NCI-H526 treated with DMSO at 0.1 percent for 48 hours (cell line): ENCODE measurements at regions not wholly inside any gene's neighbourhood (a gene's known extent, or its start where the extent isn't known, plus 50 kb on each side); places are given as distances from the start of the nearest gene placed in this dataset.
"Not testable (repeated sequence)": the region's sequence is repeated elsewhere in the genome, so short reads cannot be mapped to it uniquely, and the experiment has no call there.

ENCODE experiments used
- DNase-seq: peaks from one replicate; lab custom pipeline; 2025; lab: John Stamatoyannopoulos, UW

DNA sequence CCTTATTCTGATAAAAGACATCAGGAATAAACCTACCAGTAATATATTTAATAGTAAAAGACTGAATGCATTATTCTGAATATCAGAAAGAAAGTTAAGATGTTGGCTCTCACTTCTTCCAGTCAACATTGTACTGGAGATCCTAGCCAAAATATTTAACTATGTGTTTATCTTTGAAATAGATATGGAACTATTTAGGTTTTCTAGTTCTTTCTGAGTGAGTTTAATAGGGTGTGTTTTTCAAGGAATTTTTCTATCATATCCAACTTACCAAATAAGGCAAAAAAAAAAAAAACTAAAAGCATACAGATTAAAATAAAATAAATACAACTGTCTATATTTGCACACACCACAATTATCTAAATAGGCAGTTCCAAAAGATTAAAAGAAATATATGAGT lies 478.9 kb upstream of the LMO3 start:
- no peak for DNase-seq

DNA sequence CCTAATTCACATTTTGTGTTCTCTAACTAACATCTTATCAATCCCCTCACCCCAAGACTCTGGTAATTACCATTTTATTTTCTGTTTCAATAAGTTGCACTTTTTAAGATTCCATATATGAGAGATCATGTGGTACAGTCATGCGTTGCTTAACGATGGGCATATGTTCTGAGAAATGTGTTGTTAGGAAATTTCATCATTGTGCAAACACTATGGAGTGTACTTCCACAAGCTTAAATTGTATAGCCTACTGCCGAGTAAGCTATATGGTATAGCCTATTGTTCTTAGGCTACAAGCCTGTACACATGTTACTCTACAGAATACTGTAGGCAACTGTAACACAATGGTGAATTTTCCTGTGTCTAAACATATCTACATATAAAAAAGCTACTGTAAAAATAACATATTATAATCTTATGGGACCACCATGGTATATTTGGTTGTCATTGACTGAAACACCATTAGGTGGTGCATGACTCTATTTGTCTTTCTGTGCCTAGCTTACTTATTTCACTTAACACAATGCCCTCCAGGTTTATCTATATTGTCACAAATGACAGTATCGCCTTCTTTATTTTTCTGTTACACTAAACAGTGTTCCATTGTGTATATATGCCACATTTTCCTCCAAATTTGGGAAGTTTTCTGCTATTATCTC lies 473.4 kb upstream of the LMO3 start:
- no peak for DNase-seq

DNA sequence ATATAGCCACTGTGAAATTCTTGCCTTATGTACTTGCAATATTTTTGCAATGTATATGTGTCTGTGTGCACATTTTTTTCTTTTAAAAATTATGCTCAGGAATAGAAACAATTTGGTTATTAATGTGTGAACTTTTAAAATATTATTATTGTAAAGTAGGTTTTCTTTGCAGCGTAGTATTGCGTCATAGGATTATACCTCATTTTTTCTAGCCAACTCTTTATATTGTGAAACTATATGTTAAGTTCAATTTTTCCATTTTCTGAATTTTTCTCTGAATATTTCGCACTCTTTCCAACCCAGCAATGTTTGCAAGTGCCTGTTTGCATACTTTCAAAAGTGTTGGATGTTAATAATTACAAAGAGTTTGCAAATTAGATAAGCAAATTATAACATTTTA lies 471.6 kb upstream of the LMO3 start:
- no peak for DNase-seq

DNA sequence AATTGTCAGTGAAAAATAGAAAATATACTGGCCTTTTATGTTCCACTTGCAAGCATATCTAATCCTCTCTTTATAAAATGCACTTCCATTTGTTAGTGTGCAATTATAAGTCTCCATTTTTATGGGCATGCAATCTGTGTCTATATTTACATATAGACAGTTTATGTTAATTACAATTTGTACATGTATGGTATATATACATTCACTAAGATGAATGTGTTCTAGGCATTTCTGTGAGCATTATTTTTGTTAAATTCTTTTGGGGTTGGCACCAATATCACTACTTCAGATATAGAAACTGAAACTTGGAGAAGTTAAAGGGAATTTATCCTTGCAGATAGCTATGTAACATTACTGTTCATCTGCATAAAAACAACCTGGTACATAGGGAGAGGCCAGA lies 470.8 kb upstream of the LMO3 start:
- no peak for DNase-seq

DNA sequence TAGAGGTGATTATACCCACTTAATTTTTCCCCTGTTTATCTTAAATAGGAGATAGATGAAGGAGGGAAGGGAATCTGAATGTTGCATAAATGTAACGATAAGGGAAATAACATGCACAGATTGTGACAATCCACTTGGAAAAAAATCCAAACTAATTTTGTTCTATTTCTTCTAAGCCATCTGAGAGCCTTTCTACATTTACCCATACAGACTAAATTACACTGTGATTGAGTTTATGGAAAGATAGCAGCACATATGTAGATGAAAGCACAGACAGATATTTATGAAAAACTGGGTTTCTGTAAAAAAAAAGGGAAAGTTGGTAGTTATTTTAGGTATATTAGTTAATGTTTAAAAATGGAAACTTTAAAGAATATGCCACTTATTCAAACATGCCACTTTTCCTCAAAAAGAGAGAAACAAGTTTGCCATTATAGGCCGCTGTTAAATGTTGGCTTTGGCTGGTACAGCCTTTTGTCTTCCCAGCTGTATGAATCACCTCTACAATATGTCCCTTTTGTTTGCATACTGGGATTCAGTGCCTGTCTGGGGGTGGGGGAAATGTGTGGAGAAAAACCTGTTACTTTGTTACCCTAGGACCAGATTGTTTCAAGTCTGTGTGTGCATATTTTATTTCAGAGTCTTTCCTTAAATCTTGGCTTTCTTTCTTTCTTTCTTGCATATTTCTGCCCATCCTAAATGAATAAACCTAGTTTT lies 470.2 kb upstream of the LMO3 start:
- DNase-seq, result no peak

DNA sequence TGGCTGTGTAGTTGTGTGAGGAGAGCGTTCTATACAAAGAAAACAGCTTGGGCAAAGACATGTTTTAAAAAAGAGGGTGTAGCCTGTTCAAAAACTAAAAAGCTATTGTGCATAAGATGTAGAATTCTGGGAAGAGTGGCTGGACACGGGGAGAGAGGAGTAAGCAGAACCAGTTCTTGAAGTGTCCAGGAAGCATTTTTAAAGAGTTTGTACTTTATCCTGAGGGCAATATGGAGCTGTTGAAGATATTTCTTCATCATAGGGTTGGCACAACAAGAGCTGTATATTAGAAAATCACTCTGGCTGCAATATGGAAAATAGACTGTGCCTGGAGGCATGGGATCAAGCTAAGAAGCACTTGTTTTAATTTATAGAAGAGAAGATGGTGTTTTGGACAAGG lies 458.9 kb upstream of the LMO3 start:
- no peak for DNase-seq

DNA sequence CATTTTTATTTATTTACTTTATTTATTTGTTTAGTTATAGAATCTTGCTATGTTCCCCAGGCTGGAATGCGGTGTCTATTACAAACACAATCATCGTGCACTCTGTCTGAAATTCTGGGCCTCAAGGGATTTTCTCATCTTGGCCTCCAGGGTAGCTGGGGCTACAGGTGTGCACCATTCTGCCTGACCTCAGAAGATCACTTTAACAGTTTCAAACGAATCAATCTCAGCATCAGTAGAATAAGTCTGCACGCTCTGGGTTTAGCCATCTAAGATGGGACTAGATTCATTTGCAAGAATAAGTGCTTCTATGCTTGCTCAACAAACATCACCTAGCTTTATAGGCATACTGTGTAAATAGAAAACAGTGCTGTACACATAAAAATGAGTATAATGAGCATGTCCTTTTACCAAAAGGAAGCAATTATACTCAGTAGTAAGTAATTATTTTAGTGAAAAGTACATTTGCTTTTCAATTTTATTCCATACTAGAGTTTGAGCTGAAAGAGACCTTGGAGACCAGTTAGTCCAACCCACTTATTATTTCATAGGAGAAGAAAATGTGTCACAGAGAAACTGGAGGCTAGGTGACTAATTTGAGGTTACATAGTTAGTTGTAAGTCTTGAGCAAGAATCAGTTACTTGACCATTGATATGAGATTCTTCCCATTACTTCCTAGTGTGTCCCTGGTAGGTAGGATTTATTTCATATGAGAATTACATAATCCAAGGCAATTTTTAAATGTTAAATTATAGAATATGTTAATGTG lies 456.5 kb upstream of the LMO3 start:
- DNase-seq, result no peak

DNA sequence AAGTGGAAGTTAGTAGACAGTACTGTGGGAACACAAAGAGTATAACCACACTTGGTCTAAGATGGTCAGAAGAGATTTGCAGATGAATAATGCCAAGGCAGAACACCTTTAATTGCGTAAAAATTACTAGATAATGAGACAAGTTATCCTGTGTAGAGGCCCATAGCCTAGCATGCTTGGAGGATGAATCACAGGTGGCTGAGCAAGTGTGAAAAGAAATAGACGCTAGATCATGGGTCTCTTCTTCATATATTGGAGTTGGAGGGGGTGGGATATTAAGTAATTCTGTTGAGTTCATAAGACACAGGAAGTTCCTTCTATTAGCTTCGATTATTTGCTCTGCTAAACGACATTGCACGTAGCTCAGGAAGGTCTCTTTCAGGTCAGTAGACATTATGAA lies 454.3 kb upstream of the LMO3 start:
- no peak for DNase-seq

DNA sequence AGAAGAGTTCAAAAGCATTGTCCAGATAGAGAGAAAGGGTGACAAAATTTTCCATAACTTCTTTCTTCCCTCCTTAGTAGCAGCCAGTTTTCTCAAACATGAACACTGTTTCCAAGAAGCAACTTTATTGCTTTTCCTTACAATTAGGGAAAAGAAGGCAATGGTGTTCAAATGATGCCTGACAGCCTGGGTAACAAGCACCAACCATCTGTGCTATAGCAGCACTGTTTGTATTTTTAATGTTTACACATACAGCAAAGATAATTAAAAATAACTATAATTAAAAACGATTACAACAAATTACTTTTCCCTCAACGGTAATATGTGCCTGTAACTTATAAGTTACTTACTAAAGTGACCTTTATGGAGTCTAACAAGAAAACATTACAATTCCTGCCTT lies 450.6 kb upstream of the LMO3 start:
- no peak for DNase-seq

DNA sequence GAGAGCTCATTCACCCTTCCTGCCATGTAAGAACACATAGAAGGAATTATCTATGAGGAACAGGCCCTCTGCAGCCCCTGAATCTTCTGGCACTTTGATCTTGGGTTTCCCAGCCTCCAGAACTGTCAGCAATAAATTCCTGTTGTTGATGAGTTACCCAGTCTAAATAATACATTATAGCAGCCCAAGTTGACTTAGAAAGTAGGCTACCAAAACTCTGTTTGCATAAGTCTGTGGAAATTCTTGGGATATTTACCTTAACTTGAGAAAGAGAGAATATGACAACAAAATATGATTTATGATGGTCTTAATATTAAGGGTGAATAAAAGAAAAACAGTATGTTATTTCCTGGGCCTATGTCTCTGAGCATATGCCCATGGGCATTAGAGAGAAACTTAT lies 433.0 kb upstream of the LMO3 start:
- DNase-seq, result no peak

DNA sequence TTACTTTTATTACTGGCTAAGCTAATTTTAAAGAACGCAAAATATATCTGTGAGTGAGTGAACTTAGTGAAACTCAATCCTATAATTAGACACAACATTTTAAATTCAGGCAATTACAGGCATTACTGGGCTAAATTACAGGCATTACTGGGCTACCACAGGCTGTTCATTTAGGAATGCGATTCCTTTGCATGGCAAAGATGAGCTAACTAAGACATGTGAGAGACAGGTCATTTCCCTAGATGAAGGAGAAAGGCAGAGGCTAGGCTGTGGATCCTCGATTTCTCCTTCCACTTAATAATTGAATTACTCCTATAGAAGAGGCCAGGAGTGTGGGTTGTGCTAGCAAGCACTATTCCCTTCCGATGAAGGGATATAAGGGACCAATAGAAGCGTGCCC lies 429.4 kb upstream of the LMO3 start:
- DNase-seq, result no peak

DNA sequence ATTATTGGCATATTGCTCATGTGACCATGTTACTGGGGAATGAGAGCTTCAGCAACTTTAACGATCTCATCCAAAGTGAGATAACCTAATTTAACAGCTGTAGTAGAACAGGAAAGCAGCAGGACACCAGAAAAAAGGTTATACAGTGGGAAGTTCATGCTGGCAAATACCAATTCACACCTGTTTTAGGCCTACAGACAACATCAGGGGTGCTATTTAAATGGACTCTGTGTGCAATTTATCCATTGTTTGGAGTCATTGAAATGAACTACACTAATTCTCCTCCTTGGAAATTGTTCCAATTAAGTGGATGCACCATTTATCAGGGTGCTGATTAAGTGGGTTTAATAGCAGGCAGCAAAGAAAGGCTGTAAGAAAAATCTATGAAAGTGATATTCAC lies 424.4 kb upstream of the LMO3 start:
- no peak for DNase-seq

DNA sequence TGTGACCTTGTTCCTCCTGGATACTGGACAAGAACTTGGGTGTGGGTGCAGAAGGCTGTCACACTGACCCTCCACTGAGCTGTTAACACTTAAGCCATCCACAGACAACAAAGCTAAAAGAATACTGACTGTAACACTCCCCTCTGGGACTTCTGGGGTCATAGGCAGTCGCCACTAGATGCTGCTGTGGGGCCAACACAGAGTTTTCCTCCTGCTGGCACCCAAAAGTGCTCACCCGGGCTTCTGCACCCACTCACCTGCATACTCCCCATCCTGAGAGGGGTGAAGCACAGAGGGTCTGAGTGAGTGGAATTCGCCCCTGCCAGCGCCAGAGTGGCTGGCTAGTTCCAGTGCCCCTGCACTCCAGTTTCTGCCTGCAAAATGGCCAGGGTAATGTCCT lies 422.4 kb upstream of the LMO3 start:
- DNase-seq, result no peak

DNA sequence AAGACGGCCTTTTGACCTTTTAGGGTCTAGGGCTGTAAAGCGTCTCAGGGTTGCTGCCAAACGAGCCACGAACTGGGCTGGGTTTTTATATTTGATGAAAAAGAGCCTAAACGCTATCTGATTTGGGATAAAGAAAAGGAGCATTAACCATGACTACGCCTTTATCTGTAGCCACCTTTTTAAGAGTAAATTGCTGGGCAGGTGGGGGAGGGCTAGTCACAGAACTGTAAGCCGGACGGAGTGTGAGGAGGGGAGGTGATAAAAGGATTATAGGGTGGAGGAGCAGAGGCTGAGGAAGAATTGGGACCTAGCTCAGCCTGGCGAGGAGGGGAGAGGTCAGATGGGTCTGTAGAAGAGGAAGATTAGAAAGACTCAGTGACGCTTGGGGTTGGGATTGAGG lies 419.5 kb upstream of the LMO3 start:
- DNase-seq, result not testable (repeated sequence)

DNA sequence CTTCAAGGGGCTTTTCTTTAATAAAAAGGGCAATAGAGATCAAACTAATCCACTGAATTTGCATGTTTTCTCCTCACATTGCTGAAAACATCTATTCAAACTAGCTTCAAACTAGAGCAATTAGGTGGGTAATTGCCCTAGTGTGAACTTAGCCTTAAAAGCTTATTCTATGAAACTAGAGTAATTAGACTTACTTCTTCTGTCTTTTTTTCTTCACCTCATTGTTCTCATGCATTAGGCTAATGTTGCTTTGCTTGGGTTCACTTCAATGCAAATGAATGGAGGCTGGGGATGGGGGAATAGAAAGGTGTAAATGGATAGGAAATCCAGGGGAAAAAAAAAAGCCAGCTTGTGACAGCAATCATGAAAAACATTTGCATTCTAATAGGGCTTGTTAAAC lies 414.8 kb upstream of the LMO3 start:
- DNase-seq, result no peak

DNA sequence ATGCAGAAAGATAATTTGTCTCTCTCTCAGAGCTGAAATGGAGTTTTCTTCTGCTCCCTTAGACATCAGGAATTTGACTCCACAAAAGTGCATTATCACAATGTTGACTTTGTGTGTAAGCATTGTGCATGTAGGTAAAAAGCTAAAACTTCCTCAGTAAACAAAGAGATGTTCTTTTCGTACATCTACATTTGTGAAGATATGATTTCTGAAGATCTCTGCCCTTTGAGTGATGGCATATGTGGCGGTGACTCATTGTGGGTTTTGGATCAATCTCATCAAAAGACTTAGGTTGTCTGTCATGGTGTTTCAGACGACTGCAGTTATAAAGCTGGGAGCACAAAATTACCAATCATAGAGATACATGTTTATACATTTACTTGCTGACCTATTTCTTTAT lies 411.4 kb upstream of the LMO3 start:
- DNase-seq, result no peak

DNA sequence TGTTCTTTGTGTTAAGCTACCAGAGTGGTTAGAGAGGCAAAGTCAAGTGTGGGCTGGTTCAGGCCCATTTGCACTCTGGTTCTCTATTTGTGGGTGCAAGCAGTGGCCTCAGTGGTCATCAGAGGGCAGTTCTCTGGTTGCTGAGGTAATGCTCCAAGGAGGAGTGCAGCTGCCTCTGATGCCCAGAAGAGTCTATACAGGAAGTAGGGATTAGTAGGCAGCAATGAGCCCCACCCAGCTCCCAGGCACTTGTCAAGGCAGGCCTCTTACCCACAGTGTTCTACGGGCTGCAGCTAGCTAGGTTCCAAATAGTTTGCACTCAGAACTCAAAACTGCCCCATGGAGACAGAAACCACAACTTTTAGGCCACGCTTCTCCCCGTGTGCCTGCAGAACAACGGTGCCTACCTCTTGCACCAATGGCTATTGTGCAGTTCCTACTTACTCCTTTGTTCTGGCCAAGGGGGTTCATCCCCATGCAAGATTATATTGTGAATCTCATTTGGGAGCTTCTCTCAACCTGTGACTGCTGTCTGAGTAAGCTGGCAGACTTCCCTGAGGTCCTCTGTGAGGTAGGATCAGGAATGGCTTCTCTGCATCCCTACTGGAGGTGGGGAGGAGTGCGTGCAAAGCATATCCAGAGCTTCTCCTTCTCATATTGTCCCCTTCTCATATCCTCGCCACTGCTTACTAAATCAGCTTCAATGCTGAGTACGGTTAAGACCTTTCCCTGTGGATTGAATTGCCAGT lies 410.3 kb upstream of the LMO3 start:
- DNase-seq, result no peak

DNA sequence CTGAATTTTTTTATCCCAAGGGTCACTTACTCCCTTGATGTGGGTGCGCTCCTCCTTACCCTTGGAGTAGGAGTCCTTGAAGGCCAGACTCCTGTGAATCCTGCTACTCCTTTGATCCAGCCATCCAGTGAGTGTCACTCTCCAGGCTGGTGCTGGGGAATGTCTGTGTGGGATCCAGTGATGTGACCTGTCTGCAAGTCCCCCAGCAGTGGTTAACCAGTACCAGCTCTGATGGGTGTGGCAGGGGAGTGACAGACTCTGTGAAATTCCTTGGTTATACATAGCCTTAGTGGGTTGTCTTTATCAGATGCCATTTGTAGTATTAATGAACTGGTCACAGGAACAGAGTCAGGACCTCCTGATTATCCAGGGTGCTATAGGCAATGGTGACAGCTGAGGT lies 409.5 kb upstream of the LMO3 start:
- DNase-seq, result no peak

DNA sequence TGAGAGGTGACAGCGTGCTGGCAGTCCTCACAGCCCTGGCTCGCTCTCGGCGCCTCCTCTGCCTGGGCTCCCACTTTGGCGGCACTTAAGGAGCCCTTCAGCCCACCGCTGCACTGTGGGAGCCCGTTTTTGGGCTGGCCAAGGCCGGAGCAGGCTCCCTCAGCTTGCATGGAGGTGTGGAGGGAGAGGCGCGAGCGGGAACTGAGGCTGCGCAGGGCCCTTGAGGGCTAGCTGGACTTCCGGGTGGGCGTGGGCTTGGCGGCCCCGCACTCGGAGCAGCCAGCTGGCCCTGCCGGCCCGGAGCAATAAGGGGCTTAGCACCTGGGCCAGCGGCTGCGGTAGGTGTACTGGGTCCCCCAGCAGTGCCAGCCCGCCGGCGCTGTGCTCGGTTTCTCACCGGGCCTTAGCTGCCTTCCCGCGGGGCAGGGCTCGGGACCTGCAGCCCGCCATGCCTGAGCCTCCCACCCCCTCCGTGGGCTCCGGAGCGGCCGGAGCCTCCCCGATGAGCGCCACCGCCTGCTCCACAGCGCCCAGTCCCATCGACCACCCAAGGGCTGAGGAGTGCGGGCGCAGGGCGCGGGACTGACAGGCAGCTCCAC lies 401.6 kb upstream of the LMO3 start:
- DNase-seq, result not testable (repeated sequence)

DNA sequence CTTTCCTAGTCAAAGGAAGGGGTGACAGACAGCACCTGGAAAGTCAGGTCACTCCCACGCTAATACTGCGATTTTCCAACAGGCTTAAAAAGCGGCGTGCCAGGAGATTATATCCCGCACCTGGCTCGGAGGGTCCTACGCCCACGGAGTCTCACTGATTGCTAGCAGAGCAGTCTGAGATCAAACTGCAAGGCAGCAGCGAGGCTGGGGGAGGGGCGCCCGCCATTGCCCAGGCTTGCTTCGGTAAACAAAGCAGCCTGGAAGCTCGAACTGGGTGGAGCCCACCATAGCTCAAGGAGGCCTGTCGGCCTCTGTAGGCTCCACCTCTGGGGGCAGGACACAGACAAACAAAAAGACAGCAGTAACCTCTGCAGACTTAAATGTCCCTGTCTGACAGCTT lies 392.6 kb upstream of the LMO3 start:
- not testable (repeated sequence) for DNase-seq

DNA sequence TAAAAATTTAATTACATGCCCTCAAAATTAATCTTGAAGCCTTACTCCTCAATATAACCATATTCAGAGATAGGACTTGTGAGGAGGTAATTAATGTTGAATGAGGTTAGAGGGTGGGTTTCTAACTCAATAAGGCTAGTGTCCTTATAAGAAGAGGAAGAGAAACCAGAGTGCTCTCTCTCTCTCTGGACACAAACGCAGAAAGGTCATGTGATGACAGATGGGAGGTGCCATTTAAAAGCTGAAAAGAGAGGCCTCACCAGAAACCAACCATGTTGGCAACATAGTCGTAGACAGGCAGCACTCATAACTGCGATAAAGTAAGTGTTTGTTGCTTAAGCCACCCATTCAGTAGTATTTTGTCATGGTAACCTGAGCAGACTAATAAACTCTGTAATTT lies 378.5 kb upstream of the LMO3 start:
- no peak for DNase-seq
